Calu3 (cell line): ENCODE measurements at regions not wholly inside any gene's neighbourhood (a gene's known extent, or its start where the extent isn't known, plus 50 kb on each side); places are given as distances from the start of the nearest gene placed in this dataset.

Experiments used
- BruUV-seq: library from RNA; stranded (reverse); fragments of 400-500 nt; replicated peaks from 2 replicates; lab custom pipeline; 2021; lab: Mats Ljungman, UMichigan
- CTCF ChIA-PET: fragments of 300-600 bp; sonication (Branson Sonifier 250); formaldehyde crosslinking; loops from one replicate; lab custom pipeline; 2022; ENCODE audit warnings: antibody characterized with exemption; lab: Charles Lee
- DNase-seq: peaks from one replicate; pipeline ENCODE4 v3.0.0; 2022
- H3K27ac Mint-ChIP-seq: one replicate; pipeline ENCODE4 v1.8.0; 2022; ENCODE audit warnings: mixed read lengths; ENCODE audit not compliant: unreplicated experiment
- H3K27me3 Mint-ChIP-seq: one replicate; pipeline ENCODE4 v1.8.0; 2022; ENCODE audit warnings: mixed read lengths; ENCODE audit not compliant: unreplicated experiment
- H3K36me3 Mint-ChIP-seq: one replicate; pipeline ENCODE4 v1.8.0; 2022; ENCODE audit warnings: mild to moderate bottlenecking, moderate library complexity, mixed read lengths; ENCODE audit not compliant: insufficient read depth, unreplicated experiment
- H3K4me1 Mint-ChIP-seq: one replicate; pipeline ENCODE4 v1.8.0; 2022; ENCODE audit warnings: mild to moderate bottlenecking, low read depth, mixed read lengths; ENCODE audit not compliant: unreplicated experiment
- H3K4me3 Mint-ChIP-seq: one replicate; pipeline ENCODE4 v1.8.0; 2022; ENCODE audit warnings: mild to moderate bottlenecking, low read depth, moderate library complexity, mixed read lengths; ENCODE audit not compliant: unreplicated experiment
- H3K9me3 Mint-ChIP-seq: one replicate; pipeline ENCODE4 v1.8.0; 2022; ENCODE audit warnings: low read depth, mixed read lengths; ENCODE audit not compliant: unreplicated experiment
- CTCF ChIP-seq: fragments of 200-600 bp; IDR thresholded peaks from one replicate; pipeline ENCODE4 v1.8.0; 2022; ENCODE audit warnings: antibody characterized with exemption; ENCODE audit not compliant: unreplicated experiment
- intact Hi-C: fragments of 100-400 bp; cut with micrococcal nuclease; formaldehyde crosslinking; loops from one replicate; pipeline ENCODE4 v1.10.0; 2022; ENCODE audit not compliant: unreplicated experiment

DNA sequence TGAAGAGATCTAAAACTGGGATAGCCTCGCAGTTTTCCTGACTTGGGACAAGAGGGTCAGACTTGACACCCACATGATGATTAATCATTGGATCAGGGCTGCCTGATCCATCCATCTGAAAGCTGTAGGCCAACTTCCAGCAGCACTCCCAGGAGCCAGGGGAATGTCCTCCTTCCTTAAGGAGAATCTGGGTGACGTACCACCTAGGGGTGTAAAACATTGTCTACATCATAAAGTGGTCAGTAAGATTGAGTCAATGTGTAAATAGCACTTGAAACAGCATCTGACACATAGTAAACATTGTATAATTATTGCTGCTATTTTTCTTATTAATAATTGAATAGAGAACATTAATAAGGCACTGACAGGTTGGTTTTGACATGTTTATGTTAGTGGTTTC, 392.8 kb downstream of the JRKL start:
- CTCF ChIA-PET, result no interaction called here
- intact Hi-C loops, result no loop called here
- no peak overlapping the region for H3K27ac Mint-ChIP-seq
- no peak overlapping the region for H3K4me3 Mint-ChIP-seq
- no TSS peak for BruUV-seq
- peaks cover 23% of the 10 kb centered on the region for H3K27me3 Mint-ChIP-seq
- H3K9me3 Mint-ChIP-seq, result no peaks in the 10 kb centered on the region
- TF ChIP-seq CTCF, result no peak
- no peaks in the 10 kb centered on the region for H3K36me3 Mint-ChIP-seq
- H3K4me1 Mint-ChIP-seq, result no peaks in the 10 kb centered on the region
- no peak for DNase-seq

GRCh38 chr11:96783311-96783710, 393.5 kb downstream of the JRKL start:
- no peaks in the 10 kb centered on the region for H3K9me3 Mint-ChIP-seq
- H3K4me1 Mint-ChIP-seq, result no peaks in the 10 kb centered on the region
- intact Hi-C loops, result no loop called here
- no peak for DNase-seq
- no peak overlapping the region for H3K4me3 Mint-ChIP-seq
- BruUV-seq, result no TSS peak
- H3K27me3 Mint-ChIP-seq, result peaks cover 23% of the 10 kb centered on the region
- CTCF ChIA-PET, result no interaction called here
- TF ChIP-seq CTCF, result no peak
- no peaks in the 10 kb centered on the region for H3K36me3 Mint-ChIP-seq
- no peak overlapping the region for H3K27ac Mint-ChIP-seq

DNA sequence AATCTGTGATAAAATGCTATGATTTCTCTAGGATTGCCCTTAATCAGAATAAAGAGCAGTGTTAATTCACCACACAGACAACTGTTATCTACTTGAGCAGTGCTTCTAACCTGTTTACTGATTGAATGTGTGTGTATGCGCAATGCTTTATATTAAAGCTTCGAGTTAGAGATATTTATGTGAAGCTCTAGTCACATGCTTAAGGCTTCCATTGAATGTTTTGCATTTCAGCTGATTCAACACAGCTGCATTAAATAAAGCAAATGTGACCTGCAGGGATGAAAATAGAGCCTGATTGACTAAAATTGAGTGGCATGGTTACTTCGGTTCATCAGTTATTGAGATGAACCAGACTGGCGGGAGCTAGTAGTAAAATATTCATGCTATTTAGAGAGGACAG, 395.3 kb downstream of the JRKL start:
- intact Hi-C loops, result no loop called here
- Mint-ChIP-seq H3K9me3 (no peaks in the 10 kb centered on the region), H3K4me3 (no peak overlapping the region), H3K4me1 (no peaks in the 10 kb centered on the region), H3K36me3 (no peaks in the 10 kb centered on the region), H3K27me3 (peaks cover 19% of the 10 kb centered on the region), H3K27ac (no peak overlapping the region)
- CTCF ChIA-PET, result no interaction called here
- no peak for DNase-seq
- TF ChIP-seq CTCF, result no peak
- BruUV-seq, result no TSS peak

- no peak overlapping the region for H3K27ac Mint-ChIP-seq
- no TSS peak for BruUV-seq
- DNase-seq, result no peak
- no peak overlapping the region for H3K4me3 Mint-ChIP-seq
- H3K4me1 Mint-ChIP-seq, result no peaks in the 10 kb centered on the region
- CTCF ChIA-PET, result no interaction called here
- no peak for TF ChIP-seq CTCF
- no peaks in the 10 kb centered on the region for H3K9me3 Mint-ChIP-seq
- intact Hi-C loops, result no loop called here
- H3K36me3 Mint-ChIP-seq, result no peaks in the 10 kb centered on the region
- peaks cover 14% of the 10 kb centered on the region for H3K27me3 Mint-ChIP-seq
These were observed 404.3 kb downstream of the JRKL start for GRCh38 chr11:96794152-96794551.
